Caco-2 (cell line): ENCODE measurements at regions not wholly inside any gene's neighbourhood (a gene's known extent, or its start where the extent isn't known, plus 50 kb on each side); places are given as distances from the start of the nearest gene placed in this dataset.

Experiments used
- BruUV-seq: library from RNA; stranded (reverse); fragments of 400-500 nt; replicated peaks from 2 replicates; lab custom pipeline; 2021; lab: Mats Ljungman, UMichigan
- CTCF ChIA-PET: fragments of 300-600 bp; sonication (Branson Sonifier 250); formaldehyde crosslinking; loops from one replicate; lab custom pipeline; 2022; ENCODE audit warnings: antibody characterized with exemption; lab: Charles Lee
- POLR2A ChIA-PET: fragments of 300-600 bp; sonication (Branson Sonifier 250); formaldehyde crosslinking; loops from one replicate; lab custom pipeline; 2022; ENCODE audit warnings: antibody characterized with exemption; lab: Charles Lee
- DNase-seq, 2 experiments: peaks; one replicate each; pipeline versions ENCODE4 v3.0.0 to v3.0.0-alpha.2; 2020 to 2022
- H3K27me3 ChIP-seq: replicated peaks from 2 replicates; pipeline ENCODE4 v1.6.0; 2011; ENCODE audit warnings: low read length; ENCODE audit not compliant: control insufficient read depth, insufficient read depth
- H3K36me3 ChIP-seq: 2 replicates; pipeline ENCODE4 v1.5.1; 2011; ENCODE audit warnings: low read length; ENCODE audit not compliant: control insufficient read depth, insufficient read depth
- H3K4me1 ChIP-seq: fragments of 250-450 bp; sonication (Bioruptor Pico); 2 replicates; pipeline ENCODE4 v1.5.1; 2020; ENCODE audit warnings: mild to moderate bottlenecking
- H3K4me3 ChIP-seq: 2 replicates; pipeline ENCODE4 v1.5.1; 2011; ENCODE audit warnings: low read depth, mild to moderate bottlenecking, control low read depth, low read length
- H3K9me3 ChIP-seq: fragments of 250-450 bp; sonication (Bioruptor Pico); 2 replicates; pipeline ENCODE4 v1.5.1; 2020; ENCODE audit warnings: mild to moderate bottlenecking, moderate library complexity
- H3K27ac Mint-ChIP-seq: one replicate; pipeline ENCODE4 v1.8.0; 2022; ENCODE audit warnings: mixed read lengths; ENCODE audit not compliant: unreplicated experiment
- H3K27me3 Mint-ChIP-seq: one replicate; pipeline ENCODE4 v1.8.0; 2022; ENCODE audit warnings: mixed read lengths; ENCODE audit not compliant: insufficient read depth, unreplicated experiment
- H3K36me3 Mint-ChIP-seq: one replicate; pipeline ENCODE4 v1.8.0; 2022; ENCODE audit warnings: mild to moderate bottlenecking, mixed read lengths; ENCODE audit not compliant: insufficient read depth, unreplicated experiment
- H3K4me1 Mint-ChIP-seq: one replicate; pipeline ENCODE4 v1.8.0; 2022; ENCODE audit warnings: low read depth, mixed read lengths; ENCODE audit not compliant: unreplicated experiment
- H3K4me3 Mint-ChIP-seq: one replicate; pipeline ENCODE4 v1.8.0; 2022; ENCODE audit warnings: mild to moderate bottlenecking, moderate library complexity, mixed read lengths; ENCODE audit not compliant: unreplicated experiment
- H3K9me3 Mint-ChIP-seq: one replicate; pipeline ENCODE4 v1.8.0; 2022; ENCODE audit warnings: mixed read lengths; ENCODE audit not compliant: unreplicated experiment
- intact Hi-C: fragments of 100-400 bp; cut with micrococcal nuclease; formaldehyde crosslinking; loops from one replicate; pipeline ENCODE4 v1.10.0; 2022; ENCODE audit not compliant: unreplicated experiment
- TF ChIP-seq, protein P1 (sequence below), 2 experiments: fragments of 200-600 bp in 1 of 2; IDR thresholded peaks; 1 replicate in 1 of 2; 2 replicates in 1 of 2; pipeline versions ENCODE4 v1.5.1 to v1.8.0; 2011 to 2022; ENCODE audit warnings: antibody characterized with exemption in 1 of 2, control low read depth in 1 of 2, inconsistent platforms in 1 of 2, low read depth in 1 of 2, low read length in 1 of 2, mild to moderate bottlenecking in 1 of 2, moderate library complexity in 1 of 2; ENCODE audit not compliant: insufficient read depth in 1 of 2, severe bottlenecking in 1 of 2, unreplicated experiment in 1 of 2

DNA sequence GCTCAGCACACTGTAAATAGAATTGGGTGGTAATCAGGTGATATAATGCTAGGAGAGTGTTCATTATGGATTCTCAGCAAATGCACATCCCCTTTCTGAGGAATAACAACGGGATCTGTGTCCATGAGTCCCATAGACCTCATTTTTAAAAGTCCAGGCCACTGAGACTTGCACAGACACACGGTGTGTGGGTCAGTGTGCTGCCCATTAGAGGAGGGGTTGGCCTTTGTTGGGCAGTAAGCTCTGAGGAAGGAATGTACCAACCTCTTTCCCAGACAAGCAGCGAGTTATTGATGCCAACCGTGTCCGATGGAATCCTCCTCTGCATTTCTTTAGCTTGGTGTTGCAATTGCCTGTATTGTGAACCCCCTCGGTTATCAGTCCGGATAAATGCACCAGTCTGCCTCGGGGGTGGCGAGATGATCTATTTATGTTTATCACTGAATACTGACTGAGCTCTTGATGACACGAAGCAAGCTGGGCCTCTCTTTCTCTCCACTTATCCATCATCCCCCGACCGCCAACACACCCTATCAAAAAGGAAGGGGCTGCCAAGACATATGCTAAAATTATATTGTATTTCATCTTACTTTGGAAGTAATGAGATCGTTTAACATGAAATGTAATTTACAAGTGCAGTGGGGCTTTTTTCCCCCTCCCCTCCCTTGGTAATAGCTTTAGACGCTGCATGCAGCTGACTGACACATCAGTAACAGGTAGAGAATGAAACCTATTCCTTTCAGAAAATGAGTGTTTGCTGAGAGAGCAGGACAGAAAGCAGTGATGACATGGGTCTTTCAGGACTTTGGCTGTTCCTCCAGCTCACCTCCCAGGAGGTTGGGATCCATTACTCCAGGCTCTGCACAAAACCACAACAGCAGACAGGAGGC lies 126.6 kb upstream of the ST8SIA2 start:
- no peak overlapping the region for H3K4me3 Mint-ChIP-seq
- CTCF ChIA-PET, result no interaction called here
- peaks cover 16% of the 10 kb centered on the region for H3K27me3 Mint-ChIP-seq
- Histone ChIP-seq H3K4me3 (no peak overlapping the region), H3K27me3 (no peaks in the 10 kb centered on the region), H3K4me1 (no peaks in the 10 kb centered on the region), H3K9me3 (no peaks in the 10 kb centered on the region), H3K36me3 (no peaks in the 10 kb centered on the region)
- H3K4me1 Mint-ChIP-seq, result no peaks in the 10 kb centered on the region
- TF ChIP-seq, protein P1, sequence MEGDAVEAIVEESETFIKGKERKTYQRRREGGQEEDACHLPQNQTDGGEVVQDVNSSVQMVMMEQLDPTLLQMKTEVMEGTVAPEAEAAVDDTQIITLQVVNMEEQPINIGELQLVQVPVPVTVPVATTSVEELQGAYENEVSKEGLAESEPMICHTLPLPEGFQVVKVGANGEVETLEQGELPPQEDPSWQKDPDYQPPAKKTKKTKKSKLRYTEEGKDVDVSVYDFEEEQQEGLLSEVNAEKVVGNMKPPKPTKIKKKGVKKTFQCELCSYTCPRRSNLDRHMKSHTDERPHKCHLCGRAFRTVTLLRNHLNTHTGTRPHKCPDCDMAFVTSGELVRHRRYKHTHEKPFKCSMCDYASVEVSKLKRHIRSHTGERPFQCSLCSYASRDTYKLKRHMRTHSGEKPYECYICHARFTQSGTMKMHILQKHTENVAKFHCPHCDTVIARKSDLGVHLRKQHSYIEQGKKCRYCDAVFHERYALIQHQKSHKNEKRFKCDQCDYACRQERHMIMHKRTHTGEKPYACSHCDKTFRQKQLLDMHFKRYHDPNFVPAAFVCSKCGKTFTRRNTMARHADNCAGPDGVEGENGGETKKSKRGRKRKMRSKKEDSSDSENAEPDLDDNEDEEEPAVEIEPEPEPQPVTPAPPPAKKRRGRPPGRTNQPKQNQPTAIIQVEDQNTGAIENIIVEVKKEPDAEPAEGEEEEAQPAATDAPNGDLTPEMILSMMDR (IDR thresholded peaks at IDR 0.05; ENCODE audit: insufficient read depth in 1 of 2, low read depth in 1 of 2, low read length in 1 of 2, severe bottlenecking in 1 of 2, unreplicated experiment in 1 of 2), result no peak
- no peak overlapping the region for H3K27ac Mint-ChIP-seq
- no TSS peak for BruUV-seq
- POLR2A ChIA-PET, result no interaction called here
- no peak for DNase-seq
- no peaks in the 10 kb centered on the region for H3K36me3 Mint-ChIP-seq
- no peaks in the 10 kb centered on the region for H3K9me3 Mint-ChIP-seq
- intact Hi-C loops, result no loop called here

DNA sequence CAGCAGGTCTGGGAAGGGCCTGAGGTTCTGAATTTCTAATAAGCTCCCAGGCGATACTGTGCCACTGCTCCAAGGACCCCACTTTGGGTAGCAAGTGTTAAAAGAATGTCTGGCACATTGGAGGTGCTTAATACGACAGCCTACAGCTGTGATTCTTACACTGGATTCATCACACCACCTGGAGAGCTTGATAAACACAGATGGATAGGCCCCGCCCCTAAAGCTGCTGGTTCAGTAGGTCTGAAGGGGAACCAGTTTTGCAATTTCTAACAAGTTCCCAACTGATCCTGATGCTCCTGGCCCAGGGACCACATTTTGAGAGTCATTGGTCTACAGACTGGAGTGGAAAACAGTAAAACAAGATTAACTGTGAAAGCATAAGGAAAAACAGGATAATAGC lies 124.8 kb upstream of the ST8SIA2 start:
- H3K9me3 ChIP-seq, result no peaks in the 10 kb centered on the region
- Mint-ChIP-seq H3K27me3 (peaks cover 19% of the 10 kb centered on the region), H3K27ac (no peak overlapping the region), H3K9me3 (no peaks in the 10 kb centered on the region), H3K4me1 (no peaks in the 10 kb centered on the region), H3K36me3 (no peaks in the 10 kb centered on the region), H3K4me3 (no peak overlapping the region)
- ChIA-PET POLR2A (no interaction called here), CTCF (no interaction called here)
- H3K27me3 ChIP-seq, result no peaks in the 10 kb centered on the region
- no peaks in the 10 kb centered on the region for H3K4me1 ChIP-seq
- intact Hi-C loops, result no loop called here
- BruUV-seq, result no TSS peak
- H3K4me3 ChIP-seq, result no peak overlapping the region
- no peak for DNase-seq
- TF ChIP-seq, protein P1 (IDR thresholded peaks at IDR 0.05; ENCODE audit: insufficient read depth in 1 of 2, low read depth in 1 of 2, low read length in 1 of 2, severe bottlenecking in 1 of 2, unreplicated experiment in 1 of 2), result no peak
- H3K36me3 ChIP-seq, result no peaks in the 10 kb centered on the region

DNA sequence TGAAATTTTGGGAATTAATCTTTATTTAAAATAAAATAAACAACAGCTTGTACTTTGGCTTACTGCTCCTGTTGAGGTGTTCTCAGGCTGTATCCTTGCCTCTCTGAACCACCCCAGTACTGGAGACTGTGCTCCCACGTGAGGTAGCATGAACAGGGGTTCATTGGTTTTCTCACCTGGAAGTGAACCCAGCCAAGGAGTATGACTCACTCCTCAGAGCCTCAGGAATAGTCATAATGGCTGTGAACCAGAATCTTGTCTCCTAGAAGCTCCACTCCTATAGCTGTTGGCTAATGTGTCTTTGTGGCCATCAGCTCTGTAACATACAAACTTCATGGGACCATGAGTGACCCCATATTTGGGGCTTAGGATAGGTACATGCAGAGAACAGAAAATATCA lies 122.5 kb upstream of the ST8SIA2 start:
- Mint-ChIP-seq H3K36me3 (no peaks in the 10 kb centered on the region), H3K27ac (no peak overlapping the region), H3K27me3 (peaks cover 13% of the 10 kb centered on the region), H3K9me3 (no peaks in the 10 kb centered on the region), H3K4me1 (no peaks in the 10 kb centered on the region), H3K4me3 (no peak overlapping the region)
- H3K4me3 ChIP-seq, result no peak overlapping the region
- no peaks in the 10 kb centered on the region for H3K36me3 ChIP-seq
- BruUV-seq, result no TSS peak
- no peaks in the 10 kb centered on the region for H3K27me3 ChIP-seq
- intact Hi-C loops, result no loop called here
- no peak for DNase-seq
- H3K9me3 ChIP-seq, result no peaks in the 10 kb centered on the region
- TF ChIP-seq, protein P1 (IDR thresholded peaks at IDR 0.05; ENCODE audit: insufficient read depth in 1 of 2, low read depth in 1 of 2, low read length in 1 of 2, severe bottlenecking in 1 of 2, unreplicated experiment in 1 of 2), result no peak
- POLR2A ChIA-PET, result no interaction called here
- CTCF ChIA-PET, result interaction anchor here (0.5 kb wide), 1 partner anchor 340 kb away, joined by 3 read pairs; no protein-coding TSS in a partner anchor
- H3K4me1 ChIP-seq, result no peaks in the 10 kb centered on the region
